LNCaP clone FGC (cell line): ENCODE measurements at regions not wholly inside any gene's neighbourhood (a gene's known extent, or its start where the extent isn't known, plus 50 kb on each side); places are given as distances from the start of the nearest gene placed in this dataset.

Source experiments
- DNase-seq: peaks from one replicate; pipeline ENCODE4 v3.0.0-alpha.2; 2011; ENCODE audit warnings: low read depth
- H3K4me3 ChIP-seq: 2 replicates; pipeline ENCODE4 v1.5.1; 2011; ENCODE audit warnings: mild to moderate bottlenecking, low read depth, low read length, control low read depth
- CTCF ChIP-seq: IDR thresholded peaks from 2 replicates; pipeline ENCODE4 v1.5.1; 2012; ENCODE audit warnings: mild to moderate bottlenecking; ENCODE audit not compliant: control insufficient read depth, insufficient read depth; ENCODE audit errors: extremely low read depth

- H3K4me3 ChIP-seq, result no peak overlapping the region
- TF ChIP-seq CTCF, result no peak
- DNase-seq, result peak; percentile 43
These were observed 80.9 kb upstream of the CDC42BPA start for GRCh38 chr1:227399152-227399730.

GRCh38 chr1:227397354-227397978 is 79.2 kb upstream of the CDC42BPA start:
- no peak overlapping the region for H3K4me3 ChIP-seq
- TF ChIP-seq CTCF, result no peak
- DNase-seq, result no peak

GRCh38 chr1:227396539-227397353 is 78.5 kb upstream of the CDC42BPA start:
- H3K4me3 ChIP-seq, result no peak overlapping the region
- no peak for DNase-seq
- no peak for TF ChIP-seq CTCF

GRCh38 chr1:227395426-227396028 is 77.2 kb upstream of the CDC42BPA start:
- DNase-seq, result no peak
- TF ChIP-seq CTCF, result no peak

GRCh38 chr1:227392984-227393764 is 74.9 kb upstream of the CDC42BPA start:
- no peak for DNase-seq
- H3K4me3 ChIP-seq, result no peak overlapping the region
- no peak for TF ChIP-seq CTCF

More at GRCh38 chr1:227395426-227396028, 77.2 kb upstream of the CDC42BPA start:
- no peak overlapping the region for H3K4me3 ChIP-seq

- TF ChIP-seq CTCF, result no peak
- DNase-seq, result peak; percentile 60
These were observed 73.6 kb upstream of the CDC42BPA start for GRCh38 chr1:227391879-227392278.

More at GRCh38 chr1:227391879-227392278, 73.6 kb upstream of the CDC42BPA start:
- H3K4me3 ChIP-seq, result no peak overlapping the region
